ENCODE measurements at regions not wholly inside any gene's neighbourhood (a gene's known extent, or its start where the extent isn't known, plus 50 kb on each side); places are given as distances from the start of the nearest gene placed in this dataset.
A peak's percentile ranks its signal among the peaks of the same experiment; 100 is the strongest.

DNA sequence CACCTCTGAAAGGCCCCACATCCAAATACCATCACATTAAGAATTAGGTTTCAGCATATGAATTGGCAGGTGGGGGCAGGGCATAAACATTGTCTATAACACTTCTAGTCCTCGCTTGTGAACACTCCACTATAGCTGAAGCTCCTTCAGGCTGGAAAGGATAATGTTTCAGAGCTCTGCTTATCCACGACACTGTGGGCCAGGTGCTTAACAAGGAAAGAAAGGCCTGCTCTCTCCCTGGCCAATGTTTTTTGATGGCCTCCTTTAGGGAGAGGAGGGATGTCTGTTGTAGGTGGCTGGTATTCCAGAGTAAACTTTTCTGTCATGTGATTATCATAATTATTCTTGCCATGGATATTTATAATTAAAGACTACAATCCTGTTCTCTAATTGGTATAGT is 86.4 kb downstream of the CCNA1 start:
- TF ChIP-seq AFF4 (CRISPR knock-in tag; IDR thresholded peaks at IDR 0.05; ENCODE audit: borderline replicate concordance) (no peak), FOXP4 (CRISPR knock-in tag; IDR thresholded peaks at IDR 0.05) (no peak), ZNF317 (CRISPR knock-in tag; IDR thresholded peaks at IDR 0.05; ENCODE audit: borderline replicate concordance, low read depth) (no peak), USF2 (CRISPR knock-in tag; IDR thresholded peaks at IDR 0.05) (no peak)
- TF ChIP-seq, protein P1, sequence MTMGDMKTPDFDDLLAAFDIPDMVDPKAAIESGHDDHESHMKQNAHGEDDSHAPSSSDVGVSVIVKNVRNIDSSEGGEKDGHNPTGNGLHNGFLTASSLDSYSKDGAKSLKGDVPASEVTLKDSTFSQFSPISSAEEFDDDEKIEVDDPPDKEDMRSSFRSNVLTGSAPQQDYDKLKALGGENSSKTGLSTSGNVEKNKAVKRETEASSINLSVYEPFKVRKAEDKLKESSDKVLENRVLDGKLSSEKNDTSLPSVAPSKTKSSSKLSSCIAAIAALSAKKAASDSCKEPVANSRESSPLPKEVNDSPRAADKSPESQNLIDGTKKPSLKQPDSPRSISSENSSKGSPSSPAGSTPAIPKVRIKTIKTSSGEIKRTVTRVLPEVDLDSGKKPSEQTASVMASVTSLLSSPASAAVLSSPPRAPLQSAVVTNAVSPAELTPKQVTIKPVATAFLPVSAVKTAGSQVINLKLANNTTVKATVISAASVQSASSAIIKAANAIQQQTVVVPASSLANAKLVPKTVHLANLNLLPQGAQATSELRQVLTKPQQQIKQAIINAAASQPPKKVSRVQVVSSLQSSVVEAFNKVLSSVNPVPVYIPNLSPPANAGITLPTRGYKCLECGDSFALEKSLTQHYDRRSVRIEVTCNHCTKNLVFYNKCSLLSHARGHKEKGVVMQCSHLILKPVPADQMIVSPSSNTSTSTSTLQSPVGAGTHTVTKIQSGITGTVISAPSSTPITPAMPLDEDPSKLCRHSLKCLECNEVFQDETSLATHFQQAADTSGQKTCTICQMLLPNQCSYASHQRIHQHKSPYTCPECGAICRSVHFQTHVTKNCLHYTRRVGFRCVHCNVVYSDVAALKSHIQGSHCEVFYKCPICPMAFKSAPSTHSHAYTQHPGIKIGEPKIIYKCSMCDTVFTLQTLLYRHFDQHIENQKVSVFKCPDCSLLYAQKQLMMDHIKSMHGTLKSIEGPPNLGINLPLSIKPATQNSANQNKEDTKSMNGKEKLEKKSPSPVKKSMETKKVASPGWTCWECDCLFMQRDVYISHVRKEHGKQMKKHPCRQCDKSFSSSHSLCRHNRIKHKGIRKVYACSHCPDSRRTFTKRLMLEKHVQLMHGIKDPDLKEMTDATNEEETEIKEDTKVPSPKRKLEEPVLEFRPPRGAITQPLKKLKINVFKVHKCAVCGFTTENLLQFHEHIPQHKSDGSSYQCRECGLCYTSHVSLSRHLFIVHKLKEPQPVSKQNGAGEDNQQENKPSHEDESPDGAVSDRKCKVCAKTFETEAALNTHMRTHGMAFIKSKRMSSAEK (CRISPR knock-in tag; IDR thresholded peaks at IDR 0.05; ENCODE audit: borderline replicate concordance), result no peak
- ChIA-PET CTCF (interaction anchor here (0.7 to 1.3 kb wide), 2 partner anchors 8 to 217 kb away, joined by 3 to 5 read pairs; no protein-coding TSS in a partner anchor), POLR2A (no interaction called here)
- Mint-ChIP-seq H3K27ac (peak overlapping the region; percentile 77), H3K4me3 (no peak overlapping the region; the same call in 1 of the 2 replicates), H3K27me3 (ENCODE audit: low read depth) (no peaks in the 10 kb centered on the region), H3K36me3 (peaks cover 18% of the 10 kb centered on the region), H3K4me1 (peaks cover 50% of the 10 kb centered on the region), H3K9me3 (peaks cover 22% of the 10 kb centered on the region)
- no peak for DNase-seq (ENCODE audit: low spot score)
- peak; percentile 57 for ATAC-seq

DNA sequence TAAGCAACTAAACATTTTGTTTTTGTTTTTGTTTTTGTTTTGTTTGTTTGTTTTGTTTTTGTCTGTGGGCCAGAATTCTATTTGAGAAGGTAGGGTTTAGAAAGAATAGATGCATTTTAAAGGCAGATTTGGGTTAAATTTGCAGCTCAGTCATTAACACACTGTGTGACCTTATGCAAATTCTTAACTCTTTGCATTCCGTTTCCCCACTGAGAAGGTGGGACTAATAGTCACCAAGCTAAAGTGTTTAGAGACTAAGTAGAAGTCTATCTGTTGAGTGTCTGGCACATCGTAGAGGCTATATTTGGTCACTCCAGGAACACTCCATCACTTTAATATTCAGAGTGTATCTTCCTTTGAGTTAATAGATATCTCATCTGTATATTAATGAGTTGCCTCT is 87.1 kb downstream of the CCNA1 start:
- Mint-ChIP-seq H3K27me3 (ENCODE audit: low read depth) (no peaks in the 10 kb centered on the region), H3K9me3 (peaks cover 22% of the 10 kb centered on the region), H3K27ac (peak overlapping the region; percentile 77), H3K4me1 (peaks cover 49% of the 10 kb centered on the region), H3K4me3 (peak overlapping the region; percentile 28; the same call in 1 of the 2 replicates), H3K36me3 (peaks cover 18% of the 10 kb centered on the region)
- ChIA-PET POLR2A (no interaction called here), CTCF (interaction anchor here (0.7 to 1.3 kb wide), 3 partner anchors 9 to 217 kb away, joined by 3 to 5 read pairs (median 3); no protein-coding TSS in a partner anchor)
- ATAC-seq (peak; percentile 67), DNase-seq (ENCODE audit: low spot score) (no peak)
- no peak for TF ChIP-seq SMAD3 (CRISPR knock-in tag; IDR thresholded peaks at IDR 0.05; ENCODE audit: borderline replicate concordance)
- TF ChIP-seq ZNF416 (CRISPR knock-in tag; IDR thresholded peaks at IDR 0.05), result no peak
- TF ChIP-seq E2F4 (CRISPR knock-in tag; IDR thresholded peaks at IDR 0.05; ENCODE audit: borderline replicate concordance, low read depth), result no peak
- TF ChIP-seq ZNF138 (CRISPR knock-in tag; conservative IDR thresholded peaks at IDR 0.05), result no peak
- no peak for TF ChIP-seq FOXJ3 (CRISPR knock-in tag; IDR thresholded peaks at IDR 0.05; ENCODE audit: borderline replicate concordance)
- TF ChIP-seq ATF2 (CRISPR knock-in tag; IDR thresholded peaks at IDR 0.05; ENCODE audit: borderline replicate concordance, low read depth), result no peak
- no peak for TF ChIP-seq ZNF423 (CRISPR knock-in tag; IDR thresholded peaks at IDR 0.05)
- TF ChIP-seq GABPB1 (CRISPR knock-in tag; IDR thresholded peaks at IDR 0.05), result no peak
- TF ChIP-seq USF2 (CRISPR knock-in tag; IDR thresholded peaks at IDR 0.05), result no peak
- no peak for TF ChIP-seq NFE2L1 (CRISPR knock-in tag; IDR thresholded peaks at IDR 0.05)
- TF ChIP-seq IRF1 (CRISPR knock-in tag; IDR thresholded peaks at IDR 0.05), result no peak
- TF ChIP-seq, protein P2, sequence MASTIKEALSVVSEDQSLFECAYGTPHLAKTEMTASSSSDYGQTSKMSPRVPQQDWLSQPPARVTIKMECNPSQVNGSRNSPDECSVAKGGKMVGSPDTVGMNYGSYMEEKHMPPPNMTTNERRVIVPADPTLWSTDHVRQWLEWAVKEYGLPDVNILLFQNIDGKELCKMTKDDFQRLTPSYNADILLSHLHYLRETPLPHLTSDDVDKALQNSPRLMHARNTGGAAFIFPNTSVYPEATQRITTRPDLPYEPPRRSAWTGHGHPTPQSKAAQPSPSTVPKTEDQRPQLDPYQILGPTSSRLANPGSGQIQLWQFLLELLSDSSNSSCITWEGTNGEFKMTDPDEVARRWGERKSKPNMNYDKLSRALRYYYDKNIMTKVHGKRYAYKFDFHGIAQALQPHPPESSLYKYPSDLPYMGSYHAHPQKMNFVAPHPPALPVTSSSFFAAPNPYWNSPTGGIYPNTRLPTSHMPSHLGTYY (CRISPR knock-in tag; IDR thresholded peaks at IDR 0.05), result no peak

Measured in WTC11 (cell line).